GM12891 (cell line): ENCODE measurements at regions not wholly inside any gene's neighbourhood (a gene's known extent, or its start where the extent isn't known, plus 50 kb on each side); places are given as distances from the start of the nearest gene placed in this dataset.

ENCODE experiments used
- DNase-seq: peaks from one replicate; pipeline ENCODE4 v3.0.0; 2011; ENCODE audit warnings: low spot score; ENCODE audit not compliant: insufficient read length
- FAIRE-seq: peaks from 2 replicates; lab custom pipeline; 2011; peaks lifted over from hg19 to GRCh38; lab: Jason Lieb, UNC
- PAX5 ChIP-seq: IDR thresholded peaks from 2 replicates; pipeline ENCODE4 v1.6.1; 2011; ENCODE audit warnings: low read length, moderate library complexity, mild to moderate bottlenecking; ENCODE audit not compliant: insufficient read depth, severe bottlenecking
- POLR2A ChIP-seq: IDR thresholded peaks from 2 replicates; pipeline ENCODE4 v1.6.1; 2011; ENCODE audit warnings: low read depth, low read length, control low read depth
- POLR2AphosphoS5 ChIP-seq: IDR thresholded peaks from 2 replicates; pipeline ENCODE4 v1.6.1; 2011; ENCODE audit warnings: low read depth, low read length, control low read depth
- POU2F2 ChIP-seq: IDR thresholded peaks from 2 replicates; pipeline ENCODE4 v1.6.1; 2011; ENCODE audit warnings: low read depth, mild to moderate bottlenecking, control low read depth, low read length, moderate library complexity
- SPI1 ChIP-seq: IDR thresholded peaks from 2 replicates; pipeline ENCODE4 v1.6.1; 2011; ENCODE audit warnings: low read depth, low read length, control low read depth
- TAF1 ChIP-seq: IDR thresholded peaks from 2 replicates; pipeline ENCODE4 v1.6.1; 2011; ENCODE audit warnings: low read depth, low read length, control low read depth

DNA sequence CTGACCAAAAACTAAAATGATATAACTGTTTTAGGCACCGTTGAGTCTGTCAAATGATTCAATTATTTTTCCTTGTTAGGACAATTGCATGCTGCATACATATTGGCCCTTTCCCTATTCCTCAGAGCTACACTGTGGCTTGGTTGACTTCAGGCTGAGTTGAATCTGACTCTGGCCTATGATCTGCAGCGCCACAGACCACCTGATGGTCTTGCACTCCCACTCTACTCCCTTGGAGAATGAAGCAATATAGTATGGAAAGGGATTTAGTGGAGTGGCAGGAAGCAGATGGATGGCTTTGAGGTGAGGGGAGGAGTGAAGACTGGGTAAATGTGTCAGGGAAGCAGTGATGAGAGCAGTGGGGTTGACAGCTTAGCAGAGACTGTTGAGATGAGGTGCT, 579.0 kb upstream of the STXBP6 start:
- TF ChIP-seq POLR2AphosphoS5 (no peak), TAF1 (no peak), PAX5 (no peak), POU2F2 (no peak), SPI1 (no peak), POLR2A (no peak)
- no peak for DNase-seq
- FAIRE-seq: no peak

DNA sequence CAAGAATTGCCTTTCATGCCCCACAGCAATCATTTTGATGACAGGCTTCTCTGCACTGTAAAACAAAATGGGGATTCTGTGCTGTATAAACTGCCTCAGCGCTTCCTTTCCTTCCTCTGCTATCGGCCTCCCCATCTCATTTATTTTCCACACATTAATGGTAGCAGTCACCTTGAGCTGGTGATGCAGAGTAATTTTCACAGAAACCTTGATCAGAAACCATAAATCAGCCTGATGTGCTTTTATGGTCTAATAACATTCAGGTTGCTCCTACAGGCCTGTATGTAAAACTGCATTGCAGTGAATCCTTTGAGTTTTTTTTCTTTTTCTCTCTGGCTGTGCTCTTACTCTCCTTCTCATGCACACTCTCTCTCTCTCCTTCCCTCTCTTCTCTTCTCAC, 578.4 kb upstream of the STXBP6 start:
- no peak for TF ChIP-seq POLR2AphosphoS5
- TF ChIP-seq SPI1: no peak
- TF ChIP-seq TAF1: no peak
- no peak for TF ChIP-seq PAX5
- TF ChIP-seq POLR2A: no peak
- TF ChIP-seq POU2F2: no peak
- no peak for FAIRE-seq
- DNase-seq: no peak

DNA sequence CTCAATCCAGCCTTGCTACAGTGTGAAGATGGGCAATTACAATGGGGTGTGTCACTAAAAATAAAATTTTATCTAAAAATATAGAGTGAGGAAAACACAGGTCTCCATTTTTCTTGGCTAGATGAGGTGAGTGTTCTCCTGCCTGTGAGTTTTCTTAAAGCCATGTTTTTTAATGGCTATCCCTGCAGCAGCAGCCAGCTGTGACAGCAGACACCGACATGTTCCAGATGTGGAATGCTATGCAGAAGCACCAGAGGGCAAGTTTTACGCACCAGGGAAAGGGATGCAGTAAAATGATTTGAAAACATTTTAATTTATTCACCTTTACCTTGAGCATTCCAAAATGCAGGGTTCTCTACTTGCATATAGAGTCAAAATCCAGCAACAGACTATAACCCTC, 577.0 kb upstream of the STXBP6 start:
- TF ChIP-seq POU2F2: no peak
- TF ChIP-seq POLR2AphosphoS5: no peak
- no peak for TF ChIP-seq TAF1
- no peak for TF ChIP-seq SPI1
- TF ChIP-seq PAX5: no peak
- TF ChIP-seq POLR2A: no peak
- FAIRE-seq: no peak
- no peak for DNase-seq

DNA sequence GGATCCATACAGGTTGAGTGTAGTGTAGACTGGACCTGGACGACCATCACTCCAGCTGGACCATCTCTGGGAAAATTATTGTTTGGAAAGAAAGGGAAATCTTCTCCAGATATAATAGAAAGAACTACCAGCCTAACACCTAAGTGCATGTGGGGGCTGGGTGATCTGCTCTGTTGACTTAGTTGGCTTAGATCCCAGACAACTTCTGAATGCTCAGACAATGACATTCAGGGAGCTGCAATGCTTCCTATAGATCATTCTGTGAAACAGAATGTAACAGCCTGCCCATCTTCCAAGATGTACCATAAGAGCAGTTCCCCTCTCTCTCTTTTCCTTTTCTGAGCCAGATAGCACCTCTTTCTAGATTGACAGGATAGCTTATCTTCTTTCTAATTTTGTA, 572.8 kb upstream of the STXBP6 start:
- no peak for FAIRE-seq
- DNase-seq: no peak
- no peak for TF ChIP-seq POLR2AphosphoS5
- no peak for TF ChIP-seq PAX5
- no peak for TF ChIP-seq POU2F2

DNA sequence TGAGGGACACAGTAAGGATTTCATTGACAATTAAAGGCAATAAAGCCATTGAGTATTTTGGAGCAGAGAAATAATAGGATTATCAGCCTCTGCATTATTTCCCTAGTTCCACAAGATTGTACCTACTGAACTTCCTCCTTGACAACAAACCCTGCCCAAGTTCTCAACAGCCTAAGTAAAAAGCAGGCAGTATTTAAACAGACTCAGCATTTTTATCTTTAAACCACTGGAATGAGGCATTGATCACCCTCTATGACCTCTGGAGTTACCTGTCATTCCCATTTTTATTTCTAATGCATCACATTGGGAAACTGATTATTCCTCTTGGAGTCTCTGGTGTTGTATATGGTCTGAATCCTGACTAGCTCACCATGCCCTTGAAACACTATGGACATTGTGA, 570.6 kb upstream of the STXBP6 start:
- DNase-seq (no peak), FAIRE-seq (no peak)
- no peak for TF ChIP-seq TAF1

DNA sequence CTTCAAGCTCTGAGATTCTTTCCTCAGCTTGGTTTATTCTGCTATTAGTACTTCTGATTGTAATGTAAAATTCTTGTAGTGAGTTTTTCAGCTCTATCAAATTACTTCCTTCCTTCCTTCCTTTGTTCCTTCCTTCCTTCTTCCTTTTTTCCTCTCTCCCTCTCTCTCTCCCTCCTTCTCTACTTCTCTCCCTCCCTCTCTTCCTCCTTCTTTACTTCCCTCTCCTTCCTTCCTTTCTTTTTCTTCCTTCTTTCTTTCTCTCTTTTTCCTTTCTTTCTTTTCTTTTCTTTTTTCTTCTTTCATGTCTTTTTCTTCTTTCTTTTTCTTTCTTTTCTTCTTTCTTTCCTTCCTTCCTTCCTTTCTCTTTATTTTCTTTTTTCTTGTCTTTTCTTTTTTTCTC, 565.2 kb upstream of the STXBP6 start:
- TF ChIP-seq SPI1 (no peak), PAX5 (no peak), POU2F2 (no peak), POLR2A (no peak), POLR2AphosphoS5 (no peak), TAF1 (no peak)
- DNase-seq (no peak), FAIRE-seq (no peak)

DNA sequence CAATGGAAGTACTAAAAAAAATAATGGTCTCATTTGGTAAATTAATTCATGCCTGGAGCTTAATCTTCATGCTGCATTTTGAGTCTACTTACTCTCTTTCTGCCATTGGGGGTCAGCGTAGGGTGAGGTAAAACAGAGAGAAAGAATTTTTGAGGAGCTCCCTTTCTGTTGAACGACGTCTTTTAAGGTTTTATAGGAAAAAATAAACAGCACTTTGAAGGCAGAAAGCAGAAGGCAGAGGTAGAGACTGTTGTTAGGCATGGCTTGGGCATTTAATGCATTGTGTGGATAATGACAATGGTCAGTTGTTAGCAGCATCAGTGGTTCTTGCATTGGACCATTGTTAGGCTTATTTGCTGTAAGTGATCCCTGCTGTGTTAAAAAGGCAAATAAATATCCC, 557.2 kb upstream of the STXBP6 start:
- FAIRE-seq (no peak), DNase-seq (no peak)
- TF ChIP-seq POLR2A: no peak
- no peak for TF ChIP-seq POU2F2
- no peak for TF ChIP-seq PAX5
- no peak for TF ChIP-seq TAF1
- TF ChIP-seq SPI1: no peak

DNA sequence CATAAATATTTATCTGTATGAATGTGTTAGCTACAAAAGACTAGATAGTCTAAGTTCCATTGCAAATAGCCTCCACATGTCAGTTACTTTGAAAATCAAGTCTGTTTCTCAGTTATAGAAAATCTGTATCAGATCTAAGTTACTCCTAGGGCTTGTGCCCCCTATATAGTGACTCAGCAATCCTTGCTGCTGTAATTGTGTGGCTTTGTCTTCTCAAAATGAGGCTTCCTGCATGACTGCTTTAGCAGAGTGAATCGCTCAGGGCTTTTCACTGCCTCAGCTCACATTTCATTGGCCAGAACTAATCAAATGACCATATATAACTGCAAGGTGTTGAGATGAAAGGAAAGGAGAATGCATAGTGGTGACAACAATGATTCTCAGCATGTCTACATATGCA, 552.2 kb upstream of the STXBP6 start:
- TF ChIP-seq SPI1 (no peak), POLR2AphosphoS5 (no peak), POLR2A (no peak), PAX5 (no peak), POU2F2 (no peak), TAF1 (no peak)
- no peak for FAIRE-seq
- DNase-seq: no peak

DNA sequence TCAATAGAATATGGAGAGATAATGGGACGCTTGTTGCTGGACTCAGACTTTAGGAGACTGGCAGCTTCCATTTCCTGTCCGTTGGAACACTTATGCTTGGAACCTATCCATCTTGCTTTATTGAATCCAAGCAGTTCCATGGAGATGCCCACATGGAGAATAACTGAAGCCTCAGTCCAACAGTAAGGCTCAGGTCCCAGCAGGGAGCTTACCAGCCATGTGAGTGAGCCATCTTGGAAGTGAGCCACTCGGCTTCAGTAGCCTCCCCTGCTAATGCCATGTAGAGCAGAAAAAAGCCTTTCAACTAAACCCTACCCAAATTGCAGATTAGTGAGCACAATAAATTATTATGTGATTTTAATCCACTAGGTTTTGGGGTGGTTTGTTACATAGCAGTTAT, 538.8 kb upstream of the STXBP6 start:
- TF ChIP-seq SPI1 (no peak), POU2F2 (no peak), PAX5 (no peak), POLR2AphosphoS5 (no peak), TAF1 (no peak), POLR2A (no peak)
- DNase-seq (no peak), FAIRE-seq (no peak)

DNA sequence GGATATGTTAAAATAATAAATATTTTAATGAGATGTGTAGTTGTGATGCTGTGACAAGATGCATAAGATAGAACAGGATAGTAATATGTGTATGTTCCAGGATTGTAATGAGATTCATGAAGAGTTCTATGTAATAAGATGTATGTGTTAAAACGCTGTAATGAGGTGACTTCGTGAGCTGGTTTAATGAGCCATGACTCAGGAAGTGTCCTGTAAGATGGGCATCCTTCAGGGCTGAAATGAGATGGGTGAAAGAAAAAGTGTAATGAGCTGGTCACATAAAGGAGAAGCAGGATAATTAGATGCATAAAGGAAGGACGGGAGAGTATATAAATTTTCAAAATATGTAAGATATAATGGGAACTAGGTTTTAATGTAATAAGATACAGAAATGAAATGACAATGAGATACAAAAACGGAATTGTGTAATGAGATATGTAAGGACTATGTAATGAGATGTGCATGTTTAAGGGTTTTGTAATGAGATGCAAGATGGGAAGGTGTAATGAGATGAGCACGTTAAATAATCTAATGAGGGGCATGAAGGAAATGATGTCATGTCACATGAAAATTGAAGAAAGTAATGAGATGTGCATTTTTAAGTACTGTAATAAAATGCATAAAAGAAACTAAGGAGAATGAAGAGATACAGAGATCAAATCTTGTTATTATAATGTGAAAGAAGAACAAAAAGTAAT, 524.8 kb upstream of the STXBP6 start:
- TF ChIP-seq SPI1: no peak
- TF ChIP-seq TAF1: no peak
- TF ChIP-seq POLR2A: no peak
- TF ChIP-seq PAX5: no peak
- TF ChIP-seq POU2F2: no peak
- no peak for TF ChIP-seq POLR2AphosphoS5
- FAIRE-seq (no peak), DNase-seq (no peak)
